Activated CD4-positive, alpha-beta T cell treated with anti-CD3 and anti-CD28 coated beads, Interleukin-2, amount 10 ng/mL, durations not matched to agents 7 days and 5 days (primary cell): ENCODE measurements at regions not wholly inside any gene's neighbourhood (a gene's known extent, or its start where the extent isn't known, plus 50 kb on each side); places are given as distances from the start of the nearest gene placed in this dataset.
"Not testable (repeated sequence)": the region's sequence is repeated elsewhere in the genome, so short reads cannot be mapped to it uniquely, and the experiment has no call there.

Source experiments
- CTCF ChIA-PET: fragments of 350-600 bp; sonication (Branson Sonifier 250); formaldehyde crosslinking; loops from one replicate; lab custom pipeline; 2021; ENCODE audit warnings: antibody characterized with exemption; lab: Charles Lee
- POLR2A ChIA-PET: fragments of 350-600 bp; sonication (Branson Sonifier 250); formaldehyde crosslinking; loops from one replicate; lab custom pipeline; 2021; ENCODE audit warnings: antibody characterized with exemption; lab: Charles Lee
- DNase-seq: peaks from one replicate; pipeline ENCODE4 v3.0.0-alpha.2; 2020
- H3K27ac Mint-ChIP-seq: one replicate; pipeline ENCODE4 v1.8.0; 2021; ENCODE audit warnings: mild to moderate bottlenecking, moderate library complexity, mixed read lengths
- H3K27me3 Mint-ChIP-seq: one replicate; pipeline ENCODE4 v1.8.0; 2021; ENCODE audit warnings: mixed read lengths
- H3K36me3 Mint-ChIP-seq: one replicate; pipeline ENCODE4 v1.8.0; 2021; ENCODE audit warnings: low read depth, mixed read lengths
- H3K4me1 Mint-ChIP-seq: one replicate; pipeline ENCODE4 v1.8.0; 2021; ENCODE audit warnings: mixed read lengths
- H3K4me3 Mint-ChIP-seq: one replicate; pipeline ENCODE4 v1.8.0; 2021; ENCODE audit warnings: mild to moderate bottlenecking, moderate library complexity, mixed read lengths
- H3K9me3 Mint-ChIP-seq: one replicate; pipeline ENCODE4 v1.8.0; 2021; ENCODE audit warnings: mixed read lengths

GRCh38 chr7:13115157-13115772, 427.8 kb downstream of the ARL4A start:
- Mint-ChIP-seq H3K9me3 (no peaks in the 10 kb centered on the region), H3K27me3 (no peaks in the 10 kb centered on the region), H3K4me1 (no peaks in the 10 kb centered on the region), H3K27ac (no peak overlapping the region), H3K4me3 (no peak overlapping the region), H3K36me3 (no peaks in the 10 kb centered on the region)
- ChIA-PET CTCF (interaction anchor here (0.6 to 2.5 kb wide), 3 partner anchors 9 to 1405 kb away, joined by 4 to 5 read pairs (median 5); no protein-coding TSS in a partner anchor), POLR2A (no interaction called here)
- no peak for DNase-seq

GRCh38 chr7:13115855-13116254, 428.4 kb downstream of the ARL4A start:
- Mint-ChIP-seq H3K27me3 (no peaks in the 10 kb centered on the region), H3K27ac (no peak overlapping the region), H3K4me1 (no peaks in the 10 kb centered on the region), H3K36me3 (no peaks in the 10 kb centered on the region), H3K4me3 (no peak overlapping the region), H3K9me3 (peaks cover 2% of the 10 kb centered on the region)
- no peak for DNase-seq
- ChIA-PET POLR2A (interaction anchor here (0.5 kb wide), 1 partner anchor 14 kb away, joined by 5 read pairs; no protein-coding TSS in a partner anchor), CTCF (interaction anchor here (1.7 to 2.5 kb wide), 2 partner anchors 9 to 429 kb away, joined by 4 to 5 read pairs; no protein-coding TSS in a partner anchor)

GRCh38 chr7:13117103-13117502, 429.7 kb downstream of the ARL4A start:
- no peak overlapping the region for H3K4me3 Mint-ChIP-seq
- no peaks in the 10 kb centered on the region for H3K4me1 Mint-ChIP-seq
- no peaks in the 10 kb centered on the region for H3K27me3 Mint-ChIP-seq
- H3K27ac Mint-ChIP-seq: no peak overlapping the region
- ChIA-PET POLR2A (no interaction called here), CTCF (no interaction called here)
- H3K9me3 Mint-ChIP-seq: peaks cover 4% of the 10 kb centered on the region
- DNase-seq: no peak
- H3K36me3 Mint-ChIP-seq: no peaks in the 10 kb centered on the region

- CTCF ChIA-PET: no interaction called here
- Mint-ChIP-seq H3K27me3 (no peaks in the 10 kb centered on the region), H3K27ac (no peak overlapping the region), H3K9me3 (peaks cover 5% of the 10 kb centered on the region), H3K36me3 (no peaks in the 10 kb centered on the region), H3K4me3 (no peak overlapping the region), H3K4me1 (no peaks in the 10 kb centered on the region)
- DNase-seq: no peak
- POLR2A ChIA-PET: no interaction called here
These were observed 430.2 kb downstream of the ARL4A start for GRCh38 chr7:13117592-13117991.

- H3K27ac Mint-ChIP-seq, DNase-seq, H3K36me3 Mint-ChIP-seq, H3K4me1 Mint-ChIP-seq, H3K4me3 Mint-ChIP-seq, CTCF ChIA-PET, H3K27me3 Mint-ChIP-seq: not testable (repeated sequence)
- POLR2A ChIA-PET: interaction anchor here (0.6 kb wide), 1 partner anchor 23 kb away, joined by 6 read pairs; no protein-coding TSS in a partner anchor
- H3K9me3 Mint-ChIP-seq: peaks cover 15% of the 10 kb centered on the region
These were observed 437.2 kb downstream of the ARL4A start for GRCh38 chr7:13124629-13125028.

- no peaks in the 10 kb centered on the region for H3K27me3 Mint-ChIP-seq
- H3K27ac Mint-ChIP-seq: no peak overlapping the region
- H3K4me3 Mint-ChIP-seq: no peak overlapping the region
- POLR2A ChIA-PET: interaction anchor here (0.6 kb wide), 1 partner anchor 42 kb away, joined by 4 read pairs; no protein-coding TSS in a partner anchor
- no peaks in the 10 kb centered on the region for H3K4me1 Mint-ChIP-seq
- no peaks in the 10 kb centered on the region for H3K36me3 Mint-ChIP-seq
- H3K9me3 Mint-ChIP-seq: peaks cover 12% of the 10 kb centered on the region
- CTCF ChIA-PET: interaction anchor here (0.6 kb wide), 1 partner anchor 505 kb away, joined by 4 read pairs; no protein-coding TSS in a partner anchor
- DNase-seq: no peak
These were observed 438.9 kb downstream of the ARL4A start for GRCh38 chr7:13126347-13126746.

- Mint-ChIP-seq H3K4me3 (no peak overlapping the region), H3K27ac (no peak overlapping the region), H3K4me1 (no peaks in the 10 kb centered on the region), H3K36me3 (no peaks in the 10 kb centered on the region), H3K9me3 (peaks cover 4% of the 10 kb centered on the region), H3K27me3 (no peaks in the 10 kb centered on the region)
- no peak for DNase-seq
- CTCF ChIA-PET: interaction anchor here (1.3 kb wide), 1 partner anchor 443 kb away, joined by 3 read pairs; no protein-coding TSS in a partner anchor
- POLR2A ChIA-PET: no interaction called here
These were observed 442.9 kb downstream of the ARL4A start for GRCh38 chr7:13130321-13130720.

- H3K27me3 Mint-ChIP-seq, H3K27ac Mint-ChIP-seq, H3K9me3 Mint-ChIP-seq, POLR2A ChIA-PET, H3K4me1 Mint-ChIP-seq, DNase-seq, H3K36me3 Mint-ChIP-seq, H3K4me3 Mint-ChIP-seq, CTCF ChIA-PET: not testable (repeated sequence)
These were observed 443.5 kb downstream of the ARL4A start for GRCh38 chr7:13130906-13131305.

GRCh38 chr7:13132314-13132713, 444.9 kb downstream of the ARL4A start:
- POLR2A ChIA-PET: no interaction called here
- no peaks in the 10 kb centered on the region for H3K4me1 Mint-ChIP-seq
- H3K27me3 Mint-ChIP-seq: no peaks in the 10 kb centered on the region
- no peak overlapping the region for H3K4me3 Mint-ChIP-seq
- H3K27ac Mint-ChIP-seq: no peak overlapping the region
- H3K36me3 Mint-ChIP-seq: no peaks in the 10 kb centered on the region
- H3K9me3 Mint-ChIP-seq: peaks cover 3% of the 10 kb centered on the region
- CTCF ChIA-PET: no interaction called here
- no peak for DNase-seq

GRCh38 chr7:13136345-13136744, 448.9 kb downstream of the ARL4A start:
- POLR2A ChIA-PET, H3K36me3 Mint-ChIP-seq: not testable (repeated sequence)

GRCh38 chr7:13139436-13139835, 452.0 kb downstream of the ARL4A start:
- H3K9me3 Mint-ChIP-seq: peaks cover 3% of the 10 kb centered on the region

More at GRCh38 chr7:13136345-13136744, 448.9 kb downstream of the ARL4A start:
- H3K4me1 Mint-ChIP-seq, H3K9me3 Mint-ChIP-seq, H3K27me3 Mint-ChIP-seq, H3K4me3 Mint-ChIP-seq, H3K27ac Mint-ChIP-seq, CTCF ChIA-PET, DNase-seq: not testable (repeated sequence)

GRCh38 chr7:13144673-13145072, 457.2 kb downstream of the ARL4A start:
- no peak for DNase-seq
- H3K36me3 Mint-ChIP-seq: no peaks in the 10 kb centered on the region
- H3K27ac Mint-ChIP-seq: no peak overlapping the region
- no peak overlapping the region for H3K4me3 Mint-ChIP-seq
- no peaks in the 10 kb centered on the region for H3K9me3 Mint-ChIP-seq
- H3K4me1 Mint-ChIP-seq: no peaks in the 10 kb centered on the region
- ChIA-PET CTCF (interaction anchor here (1.0 kb wide), 1 partner anchor 458 kb away, joined by 3 read pairs; no protein-coding TSS in a partner anchor), POLR2A (no interaction called here)
- H3K27me3 Mint-ChIP-seq: no peaks in the 10 kb centered on the region

More at GRCh38 chr7:13139436-13139835, 452.0 kb downstream of the ARL4A start:
- ChIA-PET CTCF (no interaction called here), POLR2A (interaction anchor here (0.6 kb wide), 1 partner anchor 1915 kb away, joined by 6 read pairs; no protein-coding TSS in a partner anchor)
- no peak overlapping the region for H3K4me3 Mint-ChIP-seq
- H3K27me3 Mint-ChIP-seq: no peaks in the 10 kb centered on the region
- no peaks in the 10 kb centered on the region for H3K4me1 Mint-ChIP-seq
- no peak overlapping the region for H3K27ac Mint-ChIP-seq
- H3K36me3 Mint-ChIP-seq: no peaks in the 10 kb centered on the region
- no peak for DNase-seq

- no peaks in the 10 kb centered on the region for H3K9me3 Mint-ChIP-seq
- H3K27ac Mint-ChIP-seq: no peak overlapping the region
- CTCF ChIA-PET: interaction anchor here (0.6 to 1.6 kb wide), 3 partner anchors 10 to 94 kb away, joined by 3 to 4 read pairs (median 4); no protein-coding TSS in a partner anchor
- POLR2A ChIA-PET: no interaction called here
- H3K4me3 Mint-ChIP-seq: no peak overlapping the region
- DNase-seq: no peak
- no peaks in the 10 kb centered on the region for H3K36me3 Mint-ChIP-seq
- H3K4me1 Mint-ChIP-seq: no peaks in the 10 kb centered on the region
- no peaks in the 10 kb centered on the region for H3K27me3 Mint-ChIP-seq
These were observed 461.1 kb downstream of the ARL4A start for GRCh38 chr7:13148548-13148947.
